IMR-90 (cell line): ENCODE measurements at regions not wholly inside any gene's neighbourhood (a gene's known extent, or its start where the extent isn't known, plus 50 kb on each side); places are given as distances from the start of the nearest gene placed in this dataset.
A peak's percentile ranks its signal among the peaks of the same experiment; 100 is the strongest.

Experiments used
- BHLHE40 ChIP-seq: fragments of 150-350 bp; IDR thresholded peaks from 2 replicates; pipeline ENCODE4 v1.6.1; 2016; ENCODE audit warnings: mild to moderate bottlenecking, low read depth, low read length
- CEBPB ChIP-seq: IDR thresholded peaks from 2 replicates; pipeline ENCODE4 v1.6.1; 2012; ENCODE audit warnings: low read depth, low read length, improper control_type of control experiment
- MAZ ChIP-seq: IDR thresholded peaks from 2 replicates; pipeline ENCODE4 v1.6.1; 2012; ENCODE audit warnings: low read depth, mild to moderate bottlenecking, low read length, improper control_type of control experiment, moderate library complexity, borderline replicate concordance
- POLR2A ChIP-seq: IDR thresholded peaks from 2 replicates; pipeline ENCODE4 v1.6.1; 2012; ENCODE audit warnings: mild to moderate bottlenecking, low read depth, low read length
- RAD21 ChIP-seq: IDR thresholded peaks from 2 replicates; pipeline ENCODE4 v1.6.1; 2012; ENCODE audit warnings: low read length, improper control_type of control experiment
- RCOR1 ChIP-seq: IDR thresholded peaks from 2 replicates; pipeline ENCODE4 v1.6.1; 2012; ENCODE audit warnings: mild to moderate bottlenecking, low read length, improper control_type of control experiment; ENCODE audit not compliant: insufficient replicate concordance
- RFX5 ChIP-seq: IDR thresholded peaks from 2 replicates; pipeline ENCODE4 v1.8.0; 2012; ENCODE audit warnings: low read depth, mild to moderate bottlenecking, low read length, moderate library complexity
- TF ChIP-seq, protein P1 (sequence below): conservative IDR thresholded peaks from 2 replicates; pipeline ENCODE4 v1.5.1; 2012; ENCODE audit warnings: mild to moderate bottlenecking, low read depth, low read length, improper control_type of control experiment
- TF ChIP-seq, protein P2 (sequence below): fragments of 150-350 bp; IDR thresholded peaks from 2 replicates; pipeline ENCODE4 v1.6.1; 2017; ENCODE audit warnings: mild to moderate bottlenecking, antibody characterized with exemption, low read length, low read depth

DNA sequence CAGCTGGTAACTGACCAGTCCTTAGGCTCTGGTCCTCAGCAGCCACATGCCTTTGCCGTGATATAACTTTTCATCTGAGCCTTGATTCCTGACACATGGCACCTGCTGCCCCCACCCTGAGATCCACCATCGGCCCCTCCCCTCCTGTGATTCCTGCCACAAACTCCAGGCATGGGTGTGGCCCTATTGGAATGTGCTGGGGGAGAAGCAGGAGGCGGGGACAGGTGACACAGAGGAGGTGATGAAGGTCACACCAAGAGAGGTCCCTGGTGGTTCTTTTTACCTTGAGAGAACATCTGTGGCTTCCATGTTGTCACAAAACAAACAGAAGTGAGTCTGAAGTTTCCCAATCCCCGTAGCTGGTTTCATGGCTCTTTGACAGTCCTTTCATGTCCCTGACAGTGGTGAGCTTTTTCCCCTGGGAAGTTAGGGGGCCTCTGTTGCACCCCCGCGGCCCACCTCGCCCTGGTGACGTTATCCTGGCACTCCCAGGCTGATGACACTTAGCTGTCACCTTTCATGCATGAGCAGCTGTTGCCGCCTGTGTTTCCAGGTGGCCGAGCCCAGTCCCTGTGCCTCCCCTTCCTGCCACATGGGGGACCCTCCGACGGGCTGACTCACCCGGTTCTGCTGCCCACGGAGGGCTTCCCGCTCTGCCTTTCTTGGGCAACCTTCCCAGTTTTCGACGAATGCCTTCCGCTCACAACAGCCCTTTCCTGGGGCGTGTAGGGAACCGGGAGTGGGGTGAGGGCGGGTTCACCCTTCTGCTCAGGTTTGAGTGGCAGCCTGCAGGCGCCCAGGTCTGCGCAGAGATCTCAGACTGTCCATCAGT lies 66.3 kb upstream of the GLI2 start:
- TF ChIP-seq, protein P1, sequence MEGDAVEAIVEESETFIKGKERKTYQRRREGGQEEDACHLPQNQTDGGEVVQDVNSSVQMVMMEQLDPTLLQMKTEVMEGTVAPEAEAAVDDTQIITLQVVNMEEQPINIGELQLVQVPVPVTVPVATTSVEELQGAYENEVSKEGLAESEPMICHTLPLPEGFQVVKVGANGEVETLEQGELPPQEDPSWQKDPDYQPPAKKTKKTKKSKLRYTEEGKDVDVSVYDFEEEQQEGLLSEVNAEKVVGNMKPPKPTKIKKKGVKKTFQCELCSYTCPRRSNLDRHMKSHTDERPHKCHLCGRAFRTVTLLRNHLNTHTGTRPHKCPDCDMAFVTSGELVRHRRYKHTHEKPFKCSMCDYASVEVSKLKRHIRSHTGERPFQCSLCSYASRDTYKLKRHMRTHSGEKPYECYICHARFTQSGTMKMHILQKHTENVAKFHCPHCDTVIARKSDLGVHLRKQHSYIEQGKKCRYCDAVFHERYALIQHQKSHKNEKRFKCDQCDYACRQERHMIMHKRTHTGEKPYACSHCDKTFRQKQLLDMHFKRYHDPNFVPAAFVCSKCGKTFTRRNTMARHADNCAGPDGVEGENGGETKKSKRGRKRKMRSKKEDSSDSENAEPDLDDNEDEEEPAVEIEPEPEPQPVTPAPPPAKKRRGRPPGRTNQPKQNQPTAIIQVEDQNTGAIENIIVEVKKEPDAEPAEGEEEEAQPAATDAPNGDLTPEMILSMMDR = peak; percentile 46
- TF ChIP-seq RFX5 (no peak), POLR2A (no peak), MAZ (no peak), BHLHE40 (no peak), CEBPB (no peak), RAD21 (peak; percentile 36), RCOR1 (no peak)
- TF ChIP-seq, protein P2, sequence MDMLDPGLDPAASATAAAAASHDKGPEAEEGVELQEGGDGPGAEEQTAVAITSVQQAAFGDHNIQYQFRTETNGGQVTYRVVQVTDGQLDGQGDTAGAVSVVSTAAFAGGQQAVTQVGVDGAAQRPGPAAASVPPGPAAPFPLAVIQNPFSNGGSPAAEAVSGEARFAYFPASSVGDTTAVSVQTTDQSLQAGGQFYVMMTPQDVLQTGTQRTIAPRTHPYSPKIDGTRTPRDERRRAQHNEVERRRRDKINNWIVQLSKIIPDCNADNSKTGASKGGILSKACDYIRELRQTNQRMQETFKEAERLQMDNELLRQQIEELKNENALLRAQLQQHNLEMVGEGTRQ = 0 out of 2 replicates have a peak, but pooled peaks have one; percentile 16
